ENCODE measurements at regions not wholly inside any gene's neighbourhood (a gene's known extent, or its start where the extent isn't known, plus 50 kb on each side); places are given as distances from the start of the nearest gene placed in this dataset.

GRCh38 chr2:129175051-129175450 is 804.4 kb upstream of the RAB6C start:
- no peak overlapping the region for H3K4me3 ChIP-seq (ENCODE audit: low read length)
- TF ChIP-seq CTCF (conservative IDR thresholded peaks at IDR 0.05; ENCODE audit: low read length) = no peak
- DNase-seq (ENCODE audit: low read depth) = no peak

- no peak for DNase-seq (ENCODE audit: low read depth)
- H3K4me3 ChIP-seq (ENCODE audit: low read length) = no peak overlapping the region
- TF ChIP-seq CTCF (conservative IDR thresholded peaks at IDR 0.05; ENCODE audit: low read length) = no peak
These were observed 803.1 kb upstream of the RAB6C start for GRCh38 chr2:129176375-129176774.

GRCh38 chr2:129178356-129178755 is 801.1 kb upstream of the RAB6C start:
- H3K4me3 ChIP-seq (ENCODE audit: low read length) = no peak overlapping the region
- TF ChIP-seq CTCF (conservative IDR thresholded peaks at IDR 0.05; ENCODE audit: low read length) = no peak
- peak; percentile 21 for DNase-seq (ENCODE audit: low read depth)

- no peak for DNase-seq (ENCODE audit: low read depth)
- no peak for TF ChIP-seq CTCF (conservative IDR thresholded peaks at IDR 0.05; ENCODE audit: low read length)
- no peak overlapping the region for H3K4me3 ChIP-seq (ENCODE audit: low read length)
These were observed 800.3 kb upstream of the RAB6C start for GRCh38 chr2:129179199-129179598.

GRCh38 chr2:129180124-129180716 is 799.2 kb upstream of the RAB6C start:
- H3K4me3 ChIP-seq (ENCODE audit: low read length) = no peak overlapping the region
- no peak for DNase-seq (ENCODE audit: low read depth)
- TF ChIP-seq CTCF (conservative IDR thresholded peaks at IDR 0.05; ENCODE audit: low read length) = no peak

- TF ChIP-seq CTCF (conservative IDR thresholded peaks at IDR 0.05; ENCODE audit: low read length) = no peak
- H3K4me3 ChIP-seq (ENCODE audit: low read length) = no peak overlapping the region
- no peak for DNase-seq (ENCODE audit: low read depth)
These were observed 798.0 kb upstream of the RAB6C start for GRCh38 chr2:129181433-129181832.

GRCh38 chr2:129181963-129182362 is 797.5 kb upstream of the RAB6C start:
- no peak for TF ChIP-seq CTCF (conservative IDR thresholded peaks at IDR 0.05; ENCODE audit: low read length)
- no peak for DNase-seq (ENCODE audit: low read depth)
- H3K4me3 ChIP-seq (ENCODE audit: low read length) = no peak overlapping the region

Data from AG10803 (cell line).